Right cardiac atrium (tissue), 5 donors: ENCODE measurements at regions not wholly inside any gene's neighbourhood (a gene's known extent, or its start where the extent isn't known, plus 50 kb on each side); places are given as distances from the start of the nearest gene placed in this dataset.

Experiments used
- ATAC-seq, 2 donors: fragments of 200-7000 bp; cut with Tn5 transposase; one replicate each; pipeline versions ENCODE4 v1.8.0 to v1.9.1; 2020; ENCODE audit warnings: moderate library complexity in 2 of 2, mild to moderate bottlenecking in 1 of 2
- DNase-seq, 3 donors: peaks; one replicate each; pipeline ENCODE4 v3.0.0-alpha.2; 2020
- H3K27ac ChIP-seq: one replicate; pipeline ENCODE4 v1.5.1; 2013; ENCODE audit warnings: mild to moderate bottlenecking, low read length, control low read depth, moderate library complexity
- H3K27me3 ChIP-seq: one replicate; pipeline ENCODE4 v1.6.1; 2013; ENCODE audit not compliant: control insufficient read depth, insufficient read depth
- H3K4me1 ChIP-seq: one replicate; pipeline ENCODE4 v1.6.1; 2013; ENCODE audit warnings: low read length; ENCODE audit not compliant: control insufficient read depth, insufficient read depth
- H3K4me3 ChIP-seq: one replicate; pipeline ENCODE4 v1.5.1; 2013; ENCODE audit warnings: low read length, control low read depth
- H3K9me3 ChIP-seq: one replicate; pipeline ENCODE4 v1.6.1; 2013; ENCODE audit warnings: low read length; ENCODE audit not compliant: control insufficient read depth
- WGBS: extraction: QIAGEN DNeasy Blood & Tissue Kit; methylation state at CpG from one replicate; pipeline ENCODE4 v1.1.7; 2013; 5-methylcytosine and 5-hydroxymethylcytosine counted together
- intact Hi-C, 4 donors: fragments of 100-400 bp; cut with DNase I; formaldehyde crosslinking; loops; one replicate each; pipeline versions ENCODE4 v1.11.0 to v1.14.0; 2022 to 2023
- donor health status: healthy with polysubstance abuse.
- donor health status: DM: no; HTN: yes; CAD: no.
- donor health status: DM: no; HTN: no; CAD: no.
- donor health status: DM: no; HTN: yes; CAD: no; lungs with severe emphysema.
- donor health status: DM: yes; HTN: yes; CAD: no.

GRCh38 chr2:121095257-121096080, 189.5 kb downstream of the TFCP2L1 start:
- ATAC-seq, result peak; percentile 42 to 64
- H3K27me3 ChIP-seq, result no peaks in the 10 kb centered on the region
- intact Hi-C loops, result loop anchor here (5.0 to 10.0 kb wide), 3 partner anchors 259 to 269 kb away; no protein-coding TSS in a partner anchor
- WGBS, result 29% methylated on average over 19 of the region's 19 CpGs
- H3K4me1 ChIP-seq, result peaks cover 2% of the 10 kb centered on the region
- H3K4me3 ChIP-seq, result no peak overlapping the region
- no peak overlapping the region for H3K27ac ChIP-seq
- peak; percentile 68 to 87 (median 84) for DNase-seq
- no peaks in the 10 kb centered on the region for H3K9me3 ChIP-seq

- no peaks in the 10 kb centered on the region for H3K9me3 ChIP-seq
- peaks cover 2% of the 10 kb centered on the region for H3K4me1 ChIP-seq
- DNase-seq (no peak), ATAC-seq (no peak)
- no peaks in the 10 kb centered on the region for H3K27me3 ChIP-seq
- H3K4me3 ChIP-seq, result no peak overlapping the region
- intact Hi-C loops, result loop anchor here (5.0 to 10.0 kb wide), 3 partner anchors 258 to 268 kb away; no protein-coding TSS in a partner anchor
- no peak overlapping the region for H3K27ac ChIP-seq
- WGBS, result 60% methylated on average over 5 of the region's 5 CpGs
Observed at GRCh38 chr2:121096611-121097010, 188.4 kb downstream of the TFCP2L1 start.

- DNase-seq (no peak), ATAC-seq (no peak)
- H3K4me3 ChIP-seq, result no peak overlapping the region
- no peaks in the 10 kb centered on the region for H3K27me3 ChIP-seq
- peaks cover 2% of the 10 kb centered on the region for H3K4me1 ChIP-seq
- intact Hi-C loops, result loop anchor here (5.0 to 10.0 kb wide), 3 partner anchors 256 to 266 kb away; no protein-coding TSS in a partner anchor
- 91% methylated on average over 7 of the region's 7 CpGs for WGBS
- no peak overlapping the region for H3K27ac ChIP-seq
- H3K9me3 ChIP-seq, result no peaks in the 10 kb centered on the region
Observed at GRCh38 chr2:121098556-121098955, 186.4 kb downstream of the TFCP2L1 start.

- ATAC-seq (peak; percentile 73 to 85), DNase-seq (peak in 2 of 3 donors; percentile 60 to 61)
- Histone ChIP-seq H3K27ac (no peak overlapping the region), H3K4me1 (peaks cover 2% of the 10 kb centered on the region), H3K27me3 (no peaks in the 10 kb centered on the region), H3K9me3 (no peaks in the 10 kb centered on the region), H3K4me3 (no peak overlapping the region)
- WGBS, result 51% methylated on average over 8 of the region's 8 CpGs
- intact Hi-C loops, result loop anchor here (5.0 to 10.0 kb wide), 3 partner anchors 255 to 265 kb away; no protein-coding TSS in a partner anchor
Observed at GRCh38 chr2:121099329-121100290, 185.4 kb downstream of the TFCP2L1 start.

GRCh38 chr2:121101093-121101715, 183.8 kb downstream of the TFCP2L1 start:
- DNase-seq, result no peak
- no peak overlapping the region for H3K27ac ChIP-seq
- ATAC-seq, result no peak
- no peaks in the 10 kb centered on the region for H3K27me3 ChIP-seq
- intact Hi-C loops, result no loop called here
- WGBS, result 76% methylated on average over 10 of the region's 10 CpGs
- no peak overlapping the region for H3K4me3 ChIP-seq
- no peaks in the 10 kb centered on the region for H3K9me3 ChIP-seq
- peaks cover 2% of the 10 kb centered on the region for H3K4me1 ChIP-seq

GRCh38 chr2:121102941-121103340, 182.1 kb downstream of the TFCP2L1 start:
- H3K27ac ChIP-seq, result no peak overlapping the region
- DNase-seq, result no peak
- ATAC-seq, result no peak
- 86% methylated on average over 2 of the region's 2 CpGs for WGBS
- no peaks in the 10 kb centered on the region for H3K9me3 ChIP-seq
- no peak overlapping the region for H3K4me3 ChIP-seq
- intact Hi-C loops, result no loop called here
- no peaks in the 10 kb centered on the region for H3K27me3 ChIP-seq
- peaks cover 2% of the 10 kb centered on the region for H3K4me1 ChIP-seq

- peaks cover 2% of the 10 kb centered on the region for H3K4me1 ChIP-seq
- H3K9me3 ChIP-seq, result no peaks in the 10 kb centered on the region
- H3K27ac ChIP-seq, result no peak overlapping the region
- DNase-seq (no peak), ATAC-seq (no peak)
- intact Hi-C loops, result no loop called here
- whole genome bisulfite sequencing, result 45% methylated on average over 5 of the region's 5 CpGs
- no peaks in the 10 kb centered on the region for H3K27me3 ChIP-seq
- H3K4me3 ChIP-seq, result no peak overlapping the region
Observed at GRCh38 chr2:121103960-121104359, 181.0 kb downstream of the TFCP2L1 start.

GRCh38 chr2:121104721-121105141, 180.3 kb downstream of the TFCP2L1 start:
- Histone ChIP-seq H3K4me3 (no peak overlapping the region), H3K4me1 (no peaks in the 10 kb centered on the region), H3K27ac (no peak overlapping the region), H3K9me3 (no peaks in the 10 kb centered on the region), H3K27me3 (no peaks in the 10 kb centered on the region)
- ATAC-seq (no peak), DNase-seq (no peak)
- WGBS, result 46% methylated on average over 10 of the region's 10 CpGs
- intact Hi-C loops, result no loop called here

GRCh38 chr2:121110924-121111323, 174.1 kb downstream of the TFCP2L1 start:
- Histone ChIP-seq H3K27me3 (no peaks in the 10 kb centered on the region), H3K27ac (no peak overlapping the region), H3K9me3 (no peaks in the 10 kb centered on the region), H3K4me3 (no peak overlapping the region), H3K4me1 (no peaks in the 10 kb centered on the region)
- no peak for ATAC-seq
- intact Hi-C loops, result no loop called here
- no peak for DNase-seq

GRCh38 chr2:121118951-121119350, 166.1 kb downstream of the TFCP2L1 start:
- Histone ChIP-seq H3K27me3 (no peaks in the 10 kb centered on the region), H3K27ac (no peak overlapping the region), H3K4me3 (no peak overlapping the region), H3K9me3 (no peaks in the 10 kb centered on the region), H3K4me1 (no peaks in the 10 kb centered on the region)
- DNase-seq (no peak), ATAC-seq (peak in 1 of 2 donors; percentile 14)
- intact Hi-C loops, result no loop called here
- WGBS, result 83% methylated on average over 7 of the region's 7 CpGs
